ENCODE measurements at regions not wholly inside any gene's neighbourhood (a gene's known extent, or its start where the extent isn't known, plus 50 kb on each side); places are given as distances from the start of the nearest gene placed in this dataset.

DNA sequence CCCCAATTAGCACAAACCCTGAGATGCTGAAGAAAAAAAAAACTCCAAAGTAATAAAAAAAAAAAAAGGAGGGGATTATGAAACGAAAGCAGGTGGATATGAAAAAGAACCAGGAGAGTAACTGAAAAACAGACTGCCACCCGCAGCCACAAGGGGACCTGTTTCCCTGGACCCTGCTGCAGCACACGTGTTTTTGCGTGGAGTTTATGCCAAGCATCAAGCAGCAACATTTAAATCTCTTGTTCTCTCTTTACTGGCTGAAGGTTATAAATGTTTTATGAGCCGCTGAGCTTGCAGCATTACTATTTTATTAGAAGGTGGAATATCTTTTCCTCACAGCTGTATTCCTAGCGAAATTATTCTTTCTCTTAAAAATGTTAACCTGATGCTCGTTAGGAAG is 131.6 kb upstream of the OLIG3 start:
- ChIA-PET SMC1A (ENCODE audit: uncharacterized antibody, unreplicated experiment) (interaction anchor here (1.3 to 1.4 kb wide), 2 partner anchors 11 to 19 kb away, joined by 4 read pairs; no protein-coding TSS in a partner anchor), POLR2A (no interaction called here), CTCF (interaction anchor here (0.6 to 2.5 kb wide), 3 partner anchors 10 to 36 kb away, joined by 4 to 8 read pairs (median 5); no protein-coding TSS in a partner anchor), RAD21 (ENCODE audit: unreplicated experiment) (interaction anchor here (0.7 kb wide), 1 partner anchor 37 kb away, joined by 3 read pairs; no protein-coding TSS in a partner anchor)
- WGBS (ENCODE audit: insufficient coverage, insufficient replicate concordance, low lambda C conversion rate, missing lambda C conversion rate): 69% methylated on average over 7 of the region's 7 CpGs
- DNase-seq (ENCODE audit: low read depth, low spot score) (no peak), FAIRE-seq (no peak), ATAC-seq (no peak)
- Histone ChIP-seq H3K79me2 (ENCODE audit: control insufficient read depth, insufficient read depth, low read length) (no peaks in the 10 kb centered on the region), H4K20me1 (ENCODE audit: control insufficient read depth, insufficient read depth) (no peaks in the 10 kb centered on the region), H3K9ac (ENCODE audit: control insufficient read depth, insufficient read depth, low read length) (no peak overlapping the region), H3K4me3 (no peak overlapping the region), H3K36me3 (ENCODE audit: control insufficient read depth in 2 of 2, insufficient read depth in 2 of 2, low read length in 1 of 2) (no peaks in the 10 kb centered on the region), H3K27me3 (replicated peaks in 1 of 2; ENCODE audit: control insufficient read depth in 2 of 2, insufficient read depth in 2 of 2, low read length in 1 of 2) (no peaks in the 10 kb centered on the region), H2AFZ (ENCODE audit: control insufficient read depth, low read depth, low read length) (no peak overlapping the region), H3K4me2 (ENCODE audit: control insufficient read depth, insufficient read depth) (no peak overlapping the region), H3K27ac (ENCODE audit: control insufficient read depth, insufficient read depth) (no peak overlapping the region), H3K4me1 (ENCODE audit: control insufficient read depth, insufficient read depth, low read length) (peaks cover 20% of the 10 kb centered on the region), H3K9me3 (replicated peaks; ENCODE audit: control insufficient read depth, insufficient read depth, low read length) (no peaks in the 10 kb centered on the region)
- in situ Hi-C loops (cut with MboI): no loop called here
- TF ChIP-seq MYB (IDR thresholded peaks at IDR 0.05; ENCODE audit: borderline replicate concordance, low read depth, low read length) (no peak), CHD2 (IDR thresholded peaks at IDR 0.05; ENCODE audit: borderline replicate concordance, low read depth, low read length) (no peak), MTA2 (IDR thresholded peaks at IDR 0.05; ENCODE audit: low read depth) (no peak), PBX3 (IDR thresholded peaks at IDR 0.05; ENCODE audit: insufficient replicate concordance, low read depth, low read length) (no peak), TCF12 (IDR thresholded peaks at IDR 0.05; ENCODE audit: low read depth, low read length) (no peak), EGR1 (IDR thresholded peaks at IDR 0.05; ENCODE audit: borderline replicate concordance in 1 of 2, low read depth in 2 of 2, low read length in 2 of 2) (no peak), SIN3A (IDR thresholded peaks at IDR 0.05; ENCODE audit: low read depth, low read length) (no peak)
- TF ChIP-seq, protein P1, sequence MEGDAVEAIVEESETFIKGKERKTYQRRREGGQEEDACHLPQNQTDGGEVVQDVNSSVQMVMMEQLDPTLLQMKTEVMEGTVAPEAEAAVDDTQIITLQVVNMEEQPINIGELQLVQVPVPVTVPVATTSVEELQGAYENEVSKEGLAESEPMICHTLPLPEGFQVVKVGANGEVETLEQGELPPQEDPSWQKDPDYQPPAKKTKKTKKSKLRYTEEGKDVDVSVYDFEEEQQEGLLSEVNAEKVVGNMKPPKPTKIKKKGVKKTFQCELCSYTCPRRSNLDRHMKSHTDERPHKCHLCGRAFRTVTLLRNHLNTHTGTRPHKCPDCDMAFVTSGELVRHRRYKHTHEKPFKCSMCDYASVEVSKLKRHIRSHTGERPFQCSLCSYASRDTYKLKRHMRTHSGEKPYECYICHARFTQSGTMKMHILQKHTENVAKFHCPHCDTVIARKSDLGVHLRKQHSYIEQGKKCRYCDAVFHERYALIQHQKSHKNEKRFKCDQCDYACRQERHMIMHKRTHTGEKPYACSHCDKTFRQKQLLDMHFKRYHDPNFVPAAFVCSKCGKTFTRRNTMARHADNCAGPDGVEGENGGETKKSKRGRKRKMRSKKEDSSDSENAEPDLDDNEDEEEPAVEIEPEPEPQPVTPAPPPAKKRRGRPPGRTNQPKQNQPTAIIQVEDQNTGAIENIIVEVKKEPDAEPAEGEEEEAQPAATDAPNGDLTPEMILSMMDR (IDR thresholded peaks at IDR 0.05 in 2 of 3, conservative IDR thresholded peaks at IDR 0.05 in 1 of 3; ENCODE audit: control insufficient read depth in 2 of 3, extremely low read depth in 1 of 3, insufficient read depth in 1 of 3, low read depth in 3 of 3, low read length in 3 of 3): no peak
- BruUV-seq (replicated peaks): no TSS peak
- intact Hi-C loops (cut with micrococcal nuclease; ENCODE audit: unreplicated experiment): no loop called here
